GM23338 (cell line): ENCODE measurements at regions not wholly inside any gene's neighbourhood (a gene's known extent, or its start where the extent isn't known, plus 50 kb on each side); places are given as distances from the start of the nearest gene placed in this dataset.

ENCODE experiments used
- EZH2 ChIP-seq: fragments of 200-600 bp; sonication (generic); IDR thresholded peaks from one replicate; pipeline ENCODE4 v1.8.0; 2017; ENCODE audit warnings: antibody characterized with exemption, mild to moderate bottlenecking, low read depth; ENCODE audit not compliant: unreplicated experiment
- EZH2phosphoT487 ChIP-seq: fragments of 200-600 bp; sonication (generic); IDR thresholded peaks from one replicate; pipeline ENCODE4 v1.8.1; 2018; ENCODE audit warnings: antibody characterized with exemption; ENCODE audit not compliant: unreplicated experiment
- NANOG ChIP-seq: IDR thresholded peaks from 2 replicates; pipeline ENCODE4 v1.6.1; 2016; ENCODE audit warnings: antibody characterized with exemption, borderline replicate concordance
- POLR2AphosphoS5 ChIP-seq: IDR thresholded peaks from 2 replicates; pipeline ENCODE4 v1.6.1; 2016; ENCODE audit warnings: antibody characterized with exemption, low read depth
- REST ChIP-seq: IDR thresholded peaks from one replicate; pipeline ENCODE4 v1.6.1; 2018; ENCODE audit warnings: antibody characterized with exemption; ENCODE audit not compliant: unreplicated experiment
- ZNF462 ChIP-seq: fragments of 250-450 bp; sonication (Bioruptor Pico); IDR thresholded peaks from 2 replicates; pipeline ENCODE4 v1.5.0; 2020; ENCODE audit warnings: mild to moderate bottlenecking, moderate library complexity
- TF ChIP-seq, protein P1 (sequence below), 2 experiments: fragments of 200-600 bp in 1 of 2; sonication (generic) in 1 of 2; conservative IDR thresholded peaks; 2 replicates each; pipeline versions ENCODE4 v1.5.1 to v1.6.1; 2016 to 2017; ENCODE audit warnings: antibody characterized with exemption in 2 of 2, low read depth in 2 of 2, mild to moderate bottlenecking in 2 of 2, moderate library complexity in 1 of 2
- TF ChIP-seq, protein P2 (sequence below): IDR thresholded peaks from 2 replicates; pipeline ENCODE4 v1.6.1; 2016; ENCODE audit warnings: antibody characterized with exemption

GRCh38 chr1:4174291-4175200, 274.5 kb upstream of the C1orf174 start:
- TF ChIP-seq, protein P1, sequence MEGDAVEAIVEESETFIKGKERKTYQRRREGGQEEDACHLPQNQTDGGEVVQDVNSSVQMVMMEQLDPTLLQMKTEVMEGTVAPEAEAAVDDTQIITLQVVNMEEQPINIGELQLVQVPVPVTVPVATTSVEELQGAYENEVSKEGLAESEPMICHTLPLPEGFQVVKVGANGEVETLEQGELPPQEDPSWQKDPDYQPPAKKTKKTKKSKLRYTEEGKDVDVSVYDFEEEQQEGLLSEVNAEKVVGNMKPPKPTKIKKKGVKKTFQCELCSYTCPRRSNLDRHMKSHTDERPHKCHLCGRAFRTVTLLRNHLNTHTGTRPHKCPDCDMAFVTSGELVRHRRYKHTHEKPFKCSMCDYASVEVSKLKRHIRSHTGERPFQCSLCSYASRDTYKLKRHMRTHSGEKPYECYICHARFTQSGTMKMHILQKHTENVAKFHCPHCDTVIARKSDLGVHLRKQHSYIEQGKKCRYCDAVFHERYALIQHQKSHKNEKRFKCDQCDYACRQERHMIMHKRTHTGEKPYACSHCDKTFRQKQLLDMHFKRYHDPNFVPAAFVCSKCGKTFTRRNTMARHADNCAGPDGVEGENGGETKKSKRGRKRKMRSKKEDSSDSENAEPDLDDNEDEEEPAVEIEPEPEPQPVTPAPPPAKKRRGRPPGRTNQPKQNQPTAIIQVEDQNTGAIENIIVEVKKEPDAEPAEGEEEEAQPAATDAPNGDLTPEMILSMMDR (conservative IDR thresholded peaks at IDR 0.05; ENCODE audit: low read depth in 2 of 2): no peak
- TF ChIP-seq POLR2AphosphoS5 (no peak), EZH2phosphoT487 (no peak), NANOG (no peak), REST (no peak), ZNF462 (CRISPR knock-in tag) (no peak), EZH2 (no peak)
- TF ChIP-seq, protein P2, sequence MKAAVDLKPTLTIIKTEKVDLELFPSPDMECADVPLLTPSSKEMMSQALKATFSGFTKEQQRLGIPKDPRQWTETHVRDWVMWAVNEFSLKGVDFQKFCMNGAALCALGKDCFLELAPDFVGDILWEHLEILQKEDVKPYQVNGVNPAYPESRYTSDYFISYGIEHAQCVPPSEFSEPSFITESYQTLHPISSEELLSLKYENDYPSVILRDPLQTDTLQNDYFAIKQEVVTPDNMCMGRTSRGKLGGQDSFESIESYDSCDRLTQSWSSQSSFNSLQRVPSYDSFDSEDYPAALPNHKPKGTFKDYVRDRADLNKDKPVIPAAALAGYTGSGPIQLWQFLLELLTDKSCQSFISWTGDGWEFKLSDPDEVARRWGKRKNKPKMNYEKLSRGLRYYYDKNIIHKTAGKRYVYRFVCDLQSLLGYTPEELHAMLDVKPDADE: no peak
